Liver (tissue), 3 donors: ENCODE measurements at regions not wholly inside any gene's neighbourhood (a gene's known extent, or its start where the extent isn't known, plus 50 kb on each side); places are given as distances from the start of the nearest gene placed in this dataset.

Experiments used
- ATF3 ChIP-seq: IDR thresholded peaks from 2 replicates; pipeline ENCODE4 v1.6.1; 2016; ENCODE audit warnings: antibody characterized with exemption
- CTCF ChIP-seq: fragments of 150-350 bp; IDR thresholded peaks from 2 replicates; pipeline ENCODE4 v1.5.1; 2017; ENCODE audit warnings: improper control_type of control experiment, low read depth, low read length; ENCODE audit not compliant: missing input control
- GABPA ChIP-seq, 2 donors: IDR thresholded peaks in 1 of 2; conservative IDR thresholded peaks in 1 of 2; 2 replicates each; pipeline ENCODE4 v1.6.1; 2016; ENCODE audit warnings: antibody characterized with exemption in 2 of 2, mild to moderate bottlenecking in 1 of 2, moderate library complexity in 1 of 2
- HNF4A ChIP-seq, 2 donors: conservative IDR thresholded peaks; 2 replicates each; pipeline ENCODE4 v1.6.1; 2016; ENCODE audit warnings: antibody characterized with exemption in 2 of 2, mild to moderate bottlenecking in 2 of 2
- RAD21 ChIP-seq, 2 donors: IDR thresholded peaks; 2 replicates each; pipeline ENCODE4 v1.6.1; 2016; ENCODE audit warnings: antibody characterized with exemption in 2 of 2, mild to moderate bottlenecking in 2 of 2
- REST ChIP-seq: IDR thresholded peaks from 2 replicates; pipeline ENCODE4 v1.6.1; 2016; ENCODE audit warnings: antibody characterized with exemption, mild to moderate bottlenecking
- TAF1 ChIP-seq: conservative IDR thresholded peaks from 2 replicates; pipeline ENCODE4 v1.6.1; 2016; ENCODE audit warnings: antibody characterized with exemption, mild to moderate bottlenecking
- ZBTB33 ChIP-seq: IDR thresholded peaks from 2 replicates; pipeline ENCODE4 v1.6.1; 2016; ENCODE audit warnings: antibody characterized with exemption
- donor health status: healthy.
- donor health status: healthy.

- TF ChIP-seq CTCF, result no peak
- no peak for TF ChIP-seq HNF4A (conservative IDR thresholded peaks at IDR 0.05)
- TF ChIP-seq ATF3, result no peak
- TF ChIP-seq GABPA (IDR thresholded peaks at IDR 0.05 in 1 of 2, conservative IDR thresholded peaks at IDR 0.05 in 1 of 2), result no peak
- no peak for TF ChIP-seq RAD21 (IDR thresholded peaks at IDR 0.05)
- TF ChIP-seq ZBTB33, result no peak
- TF ChIP-seq REST, result no peak
- no peak for TF ChIP-seq TAF1
These were observed 111.9 kb downstream of the FGF9 start for GRCh38 chr13:21782736-21783135.
